ENCODE measurements at regions not wholly inside any gene's neighbourhood (a gene's known extent, or its start where the extent isn't known, plus 50 kb on each side); places are given as distances from the start of the nearest gene placed in this dataset.

DNA sequence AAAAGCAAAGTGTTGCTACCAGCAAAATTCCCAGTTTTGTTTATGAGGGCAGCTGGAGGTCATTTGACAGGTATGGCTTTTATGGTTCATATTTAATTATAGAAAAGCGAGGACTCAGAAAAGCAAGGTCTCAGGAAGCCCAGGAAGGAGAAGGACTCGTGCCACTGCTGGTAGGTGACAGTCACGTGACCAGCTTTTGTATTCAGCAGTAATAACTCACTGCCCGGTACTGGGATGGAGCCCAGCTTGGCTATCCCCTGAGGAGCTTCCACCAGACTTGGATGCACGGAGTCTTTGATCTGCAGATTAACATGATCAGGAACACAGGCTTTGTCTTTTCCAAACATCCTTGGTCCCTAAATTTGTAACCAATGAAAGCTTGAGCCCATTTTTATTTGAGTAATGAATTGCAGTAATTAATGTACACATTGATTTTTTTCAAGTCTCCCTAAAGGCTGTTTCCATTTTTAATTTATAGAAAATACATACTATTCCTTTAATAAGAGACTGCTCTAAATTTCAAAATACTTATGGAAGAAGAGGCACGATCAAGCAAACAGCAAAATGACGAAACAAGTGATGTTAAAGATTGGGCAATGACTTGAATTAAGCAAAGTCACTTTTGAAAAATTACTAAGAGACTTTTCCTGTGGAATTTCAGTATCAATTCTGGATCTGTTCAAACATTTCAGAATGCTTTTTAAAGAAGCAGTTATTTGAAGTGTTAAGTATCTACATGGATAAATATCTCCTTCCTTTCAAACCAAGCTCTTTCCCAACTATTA lies 251.7 kb upstream of the HNRNPA3 start:
- H3K4me3 ChIP-seq = no peak overlapping the region
- no peaks in the 10 kb centered on the region for H3K9me3 ChIP-seq (ENCODE audit: insufficient read depth, low read depth)
- H2AFZ ChIP-seq = no peak overlapping the region
- BruUV-seq (replicated peaks) = no TSS peak
- intact Hi-C loops (cut with micrococcal nuclease; ENCODE audit: unreplicated experiment) = no loop called here
- H3K27ac ChIP-seq = no peak overlapping the region
- no peaks in the 10 kb centered on the region for H3K27me3 ChIP-seq (ENCODE audit: insufficient read depth, low read depth)
- no peak overlapping the region for H3K4me2 ChIP-seq
- no peaks in the 10 kb centered on the region for H3K36me3 ChIP-seq (ENCODE audit: low read depth)
- ChIA-PET CTCF (no interaction called here), POLR2A (ENCODE audit: unreplicated experiment) (no interaction called here)
- no peaks in the 10 kb centered on the region for H3F3A ChIP-seq (ENCODE audit: insufficient read depth, low read depth)
- no peaks in the 10 kb centered on the region for H3K4me1 ChIP-seq (replicated peaks; ENCODE audit: insufficient read depth)
- DNase-seq = no peak
- H3K9me2 ChIP-seq (ENCODE audit: insufficient read depth) = no peaks in the 10 kb centered on the region
- H3K79me2 ChIP-seq (ENCODE audit: low read depth) = no peaks in the 10 kb centered on the region
- TF ChIP-seq CTCF (conservative IDR thresholded peaks at IDR 0.05) = no peak
- no peak for TF ChIP-seq EZH2 (IDR thresholded peaks at IDR 0.05; ENCODE audit: low read depth)
- no peaks in the 10 kb centered on the region for H4K20me1 ChIP-seq (ENCODE audit: insufficient read depth)

DNA sequence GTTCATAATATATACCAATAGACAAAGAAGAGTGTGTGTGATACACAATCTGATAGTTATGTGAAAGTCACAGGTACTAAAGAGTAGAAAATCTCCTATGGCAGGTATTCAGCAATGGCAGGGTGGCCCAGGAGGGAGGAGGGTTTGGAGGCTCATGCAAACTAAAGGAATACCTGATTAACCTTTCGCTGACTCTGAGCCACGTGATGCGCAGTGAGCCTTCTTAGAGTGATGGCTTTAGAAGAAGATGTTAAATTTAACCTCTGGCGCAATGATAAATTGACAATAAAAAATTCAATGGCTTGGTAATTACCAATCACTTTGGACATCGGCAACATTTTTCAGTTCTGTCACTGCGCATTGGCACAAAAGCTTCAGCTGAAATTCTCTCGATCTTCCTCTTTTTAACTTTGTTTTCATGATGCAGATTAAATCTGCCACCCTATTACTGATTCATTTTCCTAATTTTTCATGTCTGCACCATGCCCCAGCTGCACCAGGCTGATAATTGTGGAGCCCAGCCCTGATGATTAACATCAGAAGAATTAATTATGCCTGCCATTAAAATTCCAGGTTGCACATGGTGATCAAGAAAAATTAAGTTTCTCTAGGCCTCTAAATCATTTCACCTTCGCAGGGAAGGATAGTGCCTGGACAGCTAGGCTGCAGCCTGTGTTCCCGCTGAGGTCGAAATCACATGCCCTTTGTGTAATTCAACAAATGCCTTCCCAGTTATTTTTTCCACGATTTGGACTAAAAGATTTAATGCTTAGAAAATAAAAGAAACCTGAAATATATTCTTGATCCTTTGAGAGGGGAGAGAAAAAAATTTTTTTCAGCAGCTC lies 250.6 kb upstream of the HNRNPA3 start:
- TF ChIP-seq EZH2 (IDR thresholded peaks at IDR 0.05; ENCODE audit: low read depth) (no peak), CTCF (conservative IDR thresholded peaks at IDR 0.05) (no peak)
- Histone ChIP-seq H3K9me3 (ENCODE audit: insufficient read depth, low read depth) (no peaks in the 10 kb centered on the region), H3K4me3 (no peak overlapping the region), H2AFZ (no peak overlapping the region), H3F3A (ENCODE audit: insufficient read depth, low read depth) (no peaks in the 10 kb centered on the region), H3K27ac (no peak overlapping the region), H4K20me1 (ENCODE audit: insufficient read depth) (no peaks in the 10 kb centered on the region), H3K27me3 (ENCODE audit: insufficient read depth, low read depth) (no peaks in the 10 kb centered on the region), H3K79me2 (ENCODE audit: low read depth) (no peaks in the 10 kb centered on the region), H3K4me2 (no peak overlapping the region), H3K36me3 (ENCODE audit: low read depth) (no peaks in the 10 kb centered on the region), H3K9me2 (ENCODE audit: insufficient read depth) (no peaks in the 10 kb centered on the region), H3K4me1 (replicated peaks; ENCODE audit: insufficient read depth) (no peaks in the 10 kb centered on the region)
- no TSS peak for BruUV-seq (replicated peaks)
- intact Hi-C loops (cut with micrococcal nuclease; ENCODE audit: unreplicated experiment) = no loop called here
- DNase-seq = no peak
- CTCF ChIA-PET = no interaction called here
- POLR2A ChIA-PET (ENCODE audit: unreplicated experiment) = no interaction called here

- no peaks in the 10 kb centered on the region for H3K9me2 ChIP-seq (ENCODE audit: insufficient read depth)
- no peak overlapping the region for H3K4me2 ChIP-seq
- no TSS peak for BruUV-seq (replicated peaks)
- intact Hi-C loops (cut with micrococcal nuclease; ENCODE audit: unreplicated experiment) = no loop called here
- no peaks in the 10 kb centered on the region for H3K36me3 ChIP-seq (ENCODE audit: low read depth)
- DNase-seq = no peak
- H3K79me2 ChIP-seq (ENCODE audit: low read depth) = no peaks in the 10 kb centered on the region
- H3F3A ChIP-seq (ENCODE audit: insufficient read depth, low read depth) = no peaks in the 10 kb centered on the region
- H2AFZ ChIP-seq = 0 out of 2 replicates have a peak overlapping the region, but pooled peaks have one; percentile 8
- H4K20me1 ChIP-seq (ENCODE audit: insufficient read depth) = no peaks in the 10 kb centered on the region
- ChIA-PET POLR2A (ENCODE audit: unreplicated experiment) (no interaction called here), CTCF (no interaction called here)
- H3K27ac ChIP-seq = no peak overlapping the region
- H3K4me3 ChIP-seq = no peak overlapping the region
- no peaks in the 10 kb centered on the region for H3K4me1 ChIP-seq (replicated peaks; ENCODE audit: insufficient read depth)
- H3K9me3 ChIP-seq (ENCODE audit: insufficient read depth, low read depth) = no peaks in the 10 kb centered on the region
- TF ChIP-seq EZH2 (IDR thresholded peaks at IDR 0.05; ENCODE audit: low read depth) (no peak), CTCF (conservative IDR thresholded peaks at IDR 0.05) (no peak)
- H3K27me3 ChIP-seq (ENCODE audit: insufficient read depth, low read depth) = peaks cover 9% of the 10 kb centered on the region; the same call in 1 of the 2 replicates
Observed at GRCh38 chr2:176963568-176964287, 248.9 kb upstream of the HNRNPA3 start.

All from PC-9 (cell line).